ENCODE measurements at regions not wholly inside any gene's neighbourhood (a gene's known extent, or its start where the extent isn't known, plus 50 kb on each side); places are given as distances from the start of the nearest gene placed in this dataset.

GRCh38 chr13:61358599-61358998 is 57.0 kb downstream of the PCDH20 start:
- TF ChIP-seq, protein P1, sequence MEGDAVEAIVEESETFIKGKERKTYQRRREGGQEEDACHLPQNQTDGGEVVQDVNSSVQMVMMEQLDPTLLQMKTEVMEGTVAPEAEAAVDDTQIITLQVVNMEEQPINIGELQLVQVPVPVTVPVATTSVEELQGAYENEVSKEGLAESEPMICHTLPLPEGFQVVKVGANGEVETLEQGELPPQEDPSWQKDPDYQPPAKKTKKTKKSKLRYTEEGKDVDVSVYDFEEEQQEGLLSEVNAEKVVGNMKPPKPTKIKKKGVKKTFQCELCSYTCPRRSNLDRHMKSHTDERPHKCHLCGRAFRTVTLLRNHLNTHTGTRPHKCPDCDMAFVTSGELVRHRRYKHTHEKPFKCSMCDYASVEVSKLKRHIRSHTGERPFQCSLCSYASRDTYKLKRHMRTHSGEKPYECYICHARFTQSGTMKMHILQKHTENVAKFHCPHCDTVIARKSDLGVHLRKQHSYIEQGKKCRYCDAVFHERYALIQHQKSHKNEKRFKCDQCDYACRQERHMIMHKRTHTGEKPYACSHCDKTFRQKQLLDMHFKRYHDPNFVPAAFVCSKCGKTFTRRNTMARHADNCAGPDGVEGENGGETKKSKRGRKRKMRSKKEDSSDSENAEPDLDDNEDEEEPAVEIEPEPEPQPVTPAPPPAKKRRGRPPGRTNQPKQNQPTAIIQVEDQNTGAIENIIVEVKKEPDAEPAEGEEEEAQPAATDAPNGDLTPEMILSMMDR (conservative IDR thresholded peaks at IDR 0.05): no peak
- TF ChIP-seq EZH2 (IDR thresholded peaks at IDR 0.05; ENCODE audit: low read depth): no peak
